ENCODE measurements at regions not wholly inside any gene's neighbourhood (a gene's known extent, or its start where the extent isn't known, plus 50 kb on each side); places are given as distances from the start of the nearest gene placed in this dataset.
"Not testable (repeated sequence)": the region's sequence is repeated elsewhere in the genome, so short reads cannot be mapped to it uniquely, and the experiment has no call there.

- H2AK5ac ChIP-seq (ENCODE audit: low read length), result no peak overlapping the region
- H3K79me2 ChIP-seq (ENCODE audit: control insufficient read depth, insufficient read depth, low read length), result no peaks in the 10 kb centered on the region
- no peak overlapping the region for H4K5ac ChIP-seq (ENCODE audit: low read length)
- H2BK15ac ChIP-seq (replicated peaks; ENCODE audit: low read depth), result no peak overlapping the region
- no peak overlapping the region for H3K9ac ChIP-seq (ENCODE audit: low read length)
- no peaks in the 10 kb centered on the region for H3K4me1 ChIP-seq (ENCODE audit: control insufficient read depth, low read depth, low read length)
- H3K23ac ChIP-seq (ENCODE audit: low read length), result no peak overlapping the region
- no peak for DNase-seq
- H3K27ac ChIP-seq (ENCODE audit: low read depth, low read length), result no peak overlapping the region
- H4K8ac ChIP-seq (ENCODE audit: low read depth, low read length), result no peak overlapping the region
- no peak overlapping the region for H3K4me2 ChIP-seq (ENCODE audit: low read length)
- no peaks in the 10 kb centered on the region for H3K36me3 ChIP-seq (ENCODE audit: control insufficient read depth, insufficient read depth, low read length)
- H3K4me3 ChIP-seq (ENCODE audit: low read length), result no peak overlapping the region
- H3K27me3 ChIP-seq (ENCODE audit: insufficient read depth, low read length, poor library complexity), result no peaks in the 10 kb centered on the region
- no peak overlapping the region for H2BK5ac ChIP-seq (ENCODE audit: low read length)
- no CpG with 5 or more reads among the region's 1 CpG for WGBS (ENCODE audit: extremely low coverage, insufficient coverage, low lambda C conversion rate)
- no peak overlapping the region for H3K4ac ChIP-seq (ENCODE audit: low read depth, low read length)
- no peak overlapping the region for H2BK120ac ChIP-seq (ENCODE audit: low read depth, low read length)
- no peak overlapping the region for H3K18ac ChIP-seq (ENCODE audit: low read length)
- H3K79me1 ChIP-seq (ENCODE audit: low read length), result no peaks in the 10 kb centered on the region
- no peak overlapping the region for H3K56ac ChIP-seq (ENCODE audit: low read length)
Measured at GRCh38 chr2:36192983-36193382, 162.6 kb upstream of the CRIM1 start.

DNA sequence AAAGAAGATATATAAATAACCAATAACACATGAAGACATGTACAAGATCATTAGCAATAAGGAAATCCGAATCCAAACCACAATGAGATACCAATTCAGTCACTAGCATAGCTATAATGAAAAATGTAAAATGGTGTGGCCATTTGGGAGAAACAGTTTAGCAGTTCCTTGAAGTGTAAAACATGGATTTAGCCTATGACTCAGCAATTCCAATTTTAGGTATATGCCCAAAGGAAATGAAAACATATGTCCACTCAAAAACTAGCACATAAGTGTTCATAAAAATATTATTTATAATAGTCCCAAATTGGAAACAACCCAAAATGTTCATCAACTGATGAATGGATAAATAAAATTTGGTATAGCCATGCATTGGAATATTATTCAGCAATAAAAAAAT is 165.5 kb upstream of the CRIM1 start:
- Histone ChIP-seq H2BK15ac (replicated peaks; ENCODE audit: low read depth) (no peak overlapping the region), H3K27ac (ENCODE audit: low read depth, low read length) (no peak overlapping the region), H3K4me1 (ENCODE audit: control insufficient read depth, low read depth, low read length) (no peaks in the 10 kb centered on the region), H2BK5ac (ENCODE audit: low read length) (no peak overlapping the region), H3K36me3 (ENCODE audit: control insufficient read depth, insufficient read depth, low read length) (no peaks in the 10 kb centered on the region), H3K4me3 (ENCODE audit: low read length) (no peak overlapping the region), H3K79me1 (ENCODE audit: low read length) (no peaks in the 10 kb centered on the region), H3K56ac (ENCODE audit: low read length) (no peak overlapping the region), H3K18ac (ENCODE audit: low read length) (no peak overlapping the region), H2AK5ac (ENCODE audit: low read length) (no peak overlapping the region), H3K9ac (ENCODE audit: low read length) (no peak overlapping the region), H4K5ac (ENCODE audit: low read length) (no peak overlapping the region), H2BK120ac (ENCODE audit: low read depth, low read length) (no peak overlapping the region), H3K4ac (ENCODE audit: low read depth, low read length) (no peak overlapping the region), H3K27me3 (ENCODE audit: insufficient read depth, low read length, poor library complexity) (no peaks in the 10 kb centered on the region), H3K79me2 (ENCODE audit: control insufficient read depth, insufficient read depth, low read length) (no peaks in the 10 kb centered on the region), H3K23ac (ENCODE audit: low read length) (no peak overlapping the region), H3K4me2 (ENCODE audit: low read length) (no peak overlapping the region), H4K8ac (ENCODE audit: low read depth, low read length) (no peak overlapping the region)
- WGBS (ENCODE audit: extremely low coverage, insufficient coverage, low lambda C conversion rate), result no CpG with 5 or more reads among the region's 1 CpG
- no peak for DNase-seq

- H3K23ac ChIP-seq (ENCODE audit: low read length), result no peak overlapping the region
- H3K56ac ChIP-seq (ENCODE audit: low read length), result no peak overlapping the region
- H3K27me3 ChIP-seq (ENCODE audit: insufficient read depth, low read length, poor library complexity), result no peaks in the 10 kb centered on the region
- no CpG with 5 or more reads among the region's 5 CpGs for WGBS (ENCODE audit: extremely low coverage, insufficient coverage, low lambda C conversion rate)
- H2AK5ac ChIP-seq (ENCODE audit: low read length), result no peak overlapping the region
- H2BK5ac ChIP-seq (ENCODE audit: low read length), result no peak overlapping the region
- H2BK15ac ChIP-seq (replicated peaks; ENCODE audit: low read depth), result no peak overlapping the region
- no peak overlapping the region for H3K27ac ChIP-seq (ENCODE audit: low read depth, low read length)
- DNase-seq, result no peak
- no peaks in the 10 kb centered on the region for H3K79me1 ChIP-seq (ENCODE audit: low read length)
- H3K36me3 ChIP-seq (ENCODE audit: control insufficient read depth, insufficient read depth, low read length), result no peaks in the 10 kb centered on the region
- no peaks in the 10 kb centered on the region for H3K79me2 ChIP-seq (ENCODE audit: control insufficient read depth, insufficient read depth, low read length)
- no peak overlapping the region for H3K4ac ChIP-seq (ENCODE audit: low read depth, low read length)
- H3K4me1 ChIP-seq (ENCODE audit: control insufficient read depth, low read depth, low read length), result no peaks in the 10 kb centered on the region
- no peak overlapping the region for H3K18ac ChIP-seq (ENCODE audit: low read length)
- H3K9ac ChIP-seq (ENCODE audit: low read length), result no peak overlapping the region
- H4K8ac ChIP-seq (ENCODE audit: low read depth, low read length), result no peak overlapping the region
- no peak overlapping the region for H3K4me3 ChIP-seq (ENCODE audit: low read length)
- no peak overlapping the region for H2BK120ac ChIP-seq (ENCODE audit: low read depth, low read length)
- H3K4me2 ChIP-seq (ENCODE audit: low read length), result no peak overlapping the region
- H4K5ac ChIP-seq (ENCODE audit: low read length), result no peak overlapping the region
Measured at GRCh38 chr2:36185624-36186023, 170.0 kb upstream of the CRIM1 start.

DNA sequence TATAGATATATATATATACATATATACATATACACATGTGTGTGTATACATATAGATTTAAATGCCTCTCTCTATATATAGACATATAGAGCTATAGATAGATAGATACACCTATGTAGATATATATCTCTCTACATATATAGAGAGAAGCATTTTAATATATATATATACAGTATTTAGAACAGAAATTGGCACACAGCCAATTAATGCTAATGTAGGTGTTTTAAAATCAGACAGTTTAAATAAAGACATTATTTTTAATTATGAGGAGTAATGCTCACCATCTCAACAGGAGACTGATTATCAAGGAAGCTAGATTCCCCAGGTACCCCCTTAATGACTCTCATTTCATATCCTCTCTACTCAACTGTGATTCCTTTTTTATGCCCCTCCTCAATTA is 170.7 kb upstream of the CRIM1 start:
- Histone ChIP-seq H3K4me2 (ENCODE audit: low read length) (no peak overlapping the region), H3K79me2 (ENCODE audit: control insufficient read depth, insufficient read depth, low read length) (no peaks in the 10 kb centered on the region), H3K23ac (ENCODE audit: low read length) (no peak overlapping the region), H3K9ac (ENCODE audit: low read length) (no peak overlapping the region), H3K18ac (ENCODE audit: low read length) (no peak overlapping the region), H3K4me3 (ENCODE audit: low read length) (no peak overlapping the region), H3K56ac (ENCODE audit: low read length) (no peak overlapping the region), H3K4ac (ENCODE audit: low read depth, low read length) (no peak overlapping the region), H2BK15ac (replicated peaks; ENCODE audit: low read depth) (no peak overlapping the region), H3K27me3 (ENCODE audit: insufficient read depth, low read length, poor library complexity) (no peaks in the 10 kb centered on the region), H2AK5ac (ENCODE audit: low read length) (no peak overlapping the region), H3K36me3 (ENCODE audit: control insufficient read depth, insufficient read depth, low read length) (no peaks in the 10 kb centered on the region), H4K5ac (ENCODE audit: low read length) (no peak overlapping the region), H4K8ac (ENCODE audit: low read depth, low read length) (no peak overlapping the region), H2BK120ac (ENCODE audit: low read depth, low read length) (no peak overlapping the region), H3K4me1 (ENCODE audit: control insufficient read depth, low read depth, low read length) (no peaks in the 10 kb centered on the region), H3K27ac (ENCODE audit: low read depth, low read length) (no peak overlapping the region), H3K79me1 (ENCODE audit: low read length) (no peaks in the 10 kb centered on the region), H2BK5ac (ENCODE audit: low read length) (no peak overlapping the region)
- no peak for DNase-seq

- not testable (repeated sequence) for H3K27me3 ChIP-seq (ENCODE audit: insufficient read depth, low read length, poor library complexity); DNase-seq; H3K27ac ChIP-seq (ENCODE audit: low read depth, low read length); H3K4me3 ChIP-seq (ENCODE audit: low read length); H2BK5ac ChIP-seq (ENCODE audit: low read length); H3K4ac ChIP-seq (ENCODE audit: low read depth, low read length); H3K23ac ChIP-seq (ENCODE audit: low read length); H3K56ac ChIP-seq (ENCODE audit: low read length); H4K5ac ChIP-seq (ENCODE audit: low read length); H3K4me1 ChIP-seq (ENCODE audit: control insufficient read depth, low read depth, low read length); H2BK15ac ChIP-seq (replicated peaks; ENCODE audit: low read depth); H3K79me1 ChIP-seq (ENCODE audit: low read length); H4K8ac ChIP-seq (ENCODE audit: low read depth, low read length); H3K9ac ChIP-seq (ENCODE audit: low read length); H2AK5ac ChIP-seq (ENCODE audit: low read length); H3K79me2 ChIP-seq (ENCODE audit: control insufficient read depth, insufficient read depth, low read length); H2BK120ac ChIP-seq (ENCODE audit: low read depth, low read length); H3K4me2 ChIP-seq (ENCODE audit: low read length); H3K36me3 ChIP-seq (ENCODE audit: control insufficient read depth, insufficient read depth, low read length); H3K18ac ChIP-seq (ENCODE audit: low read length)
- WGBS (ENCODE audit: extremely low coverage, insufficient coverage, low lambda C conversion rate), result no CpG with 5 or more reads among the region's 7 CpGs
Measured at GRCh38 chr2:36180789-36181482, 174.6 kb upstream of the CRIM1 start.

DNA sequence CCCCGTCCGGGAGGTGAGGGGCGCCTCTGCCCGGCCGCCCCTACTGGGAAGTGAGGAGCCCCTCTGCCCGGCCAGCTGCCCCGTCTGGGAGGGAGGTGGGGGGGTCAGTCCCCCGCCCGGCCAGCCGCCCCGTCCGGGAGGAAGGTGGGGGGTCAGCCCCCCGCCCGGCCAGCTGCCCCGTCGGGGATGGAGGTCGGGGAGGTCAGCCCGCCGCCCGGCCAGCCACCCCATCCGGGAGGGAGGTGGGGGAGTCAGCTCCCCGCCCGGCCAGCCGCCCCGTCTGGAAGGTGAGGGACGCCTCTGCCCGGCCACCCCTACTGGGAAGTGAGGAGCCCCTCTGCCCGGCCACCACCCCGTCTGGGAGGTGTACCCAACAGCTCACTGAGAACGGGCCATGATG is 175.3 kb upstream of the CRIM1 start:
- H3K9ac ChIP-seq (ENCODE audit: low read length); H3K79me2 ChIP-seq (ENCODE audit: control insufficient read depth, insufficient read depth, low read length); H3K23ac ChIP-seq (ENCODE audit: low read length); H3K4me3 ChIP-seq (ENCODE audit: low read length); DNase-seq; H3K4me1 ChIP-seq (ENCODE audit: control insufficient read depth, low read depth, low read length); H3K4ac ChIP-seq (ENCODE audit: low read depth, low read length); H3K27me3 ChIP-seq (ENCODE audit: insufficient read depth, low read length, poor library complexity); H3K36me3 ChIP-seq (ENCODE audit: control insufficient read depth, insufficient read depth, low read length); H3K18ac ChIP-seq (ENCODE audit: low read length); H4K5ac ChIP-seq (ENCODE audit: low read length); H2BK15ac ChIP-seq (replicated peaks; ENCODE audit: low read depth); H2BK120ac ChIP-seq (ENCODE audit: low read depth, low read length); H4K8ac ChIP-seq (ENCODE audit: low read depth, low read length); H2BK5ac ChIP-seq (ENCODE audit: low read length); H2AK5ac ChIP-seq (ENCODE audit: low read length); H3K4me2 ChIP-seq (ENCODE audit: low read length); H3K79me1 ChIP-seq (ENCODE audit: low read length); H3K27ac ChIP-seq (ENCODE audit: low read depth, low read length); H3K56ac ChIP-seq (ENCODE audit: low read length): not testable (repeated sequence)
- WGBS (ENCODE audit: extremely low coverage, insufficient coverage, low lambda C conversion rate), result no CpG with 5 or more reads among the region's 30 CpGs
